Subcutaneous abdominal adipose tissue (tissue), 5 donors: ENCODE measurements at regions not wholly inside any gene's neighbourhood (a gene's known extent, or its start where the extent isn't known, plus 50 kb on each side); places are given as distances from the start of the nearest gene placed in this dataset.

ENCODE experiments used
- H3K27ac ChIP-seq: one replicate; pipeline ENCODE4 v1.7.0; 2013; ENCODE audit warnings: low read depth, mild to moderate bottlenecking, inconsistent platforms, low read length, moderate library complexity
- H3K27me3 ChIP-seq, 5 donors: one replicate each; pipeline ENCODE4 v1.7.0; 2013; ENCODE audit warnings: low read length in 5 of 5, inconsistent platforms in 1 of 5; ENCODE audit not compliant: control insufficient read depth in 5 of 5, insufficient read depth in 4 of 5
- H3K36me3 ChIP-seq, 5 donors: one replicate each; pipeline ENCODE4 v1.7.0; 2013; ENCODE audit warnings: low read length in 5 of 5; ENCODE audit not compliant: control insufficient read depth in 5 of 5, insufficient read depth in 5 of 5
- H3K4me1 ChIP-seq, 5 donors: one replicate each; pipeline ENCODE4 v1.7.0; 2013; ENCODE audit warnings: low read length in 5 of 5, mild to moderate bottlenecking in 3 of 5, moderate library complexity in 1 of 5; ENCODE audit not compliant: control insufficient read depth in 5 of 5, insufficient read depth in 5 of 5
- H3K4me3 ChIP-seq, 5 donors: one replicate each; pipeline ENCODE4 v1.7.0; 2013; ENCODE audit warnings: low read length in 5 of 5, low read depth in 1 of 5
- H3K9ac ChIP-seq, 5 donors: one replicate each; pipeline ENCODE4 v1.7.0; 2013; ENCODE audit warnings: low read length in 5 of 5, mild to moderate bottlenecking in 4 of 5, moderate library complexity in 3 of 5
- H3K9me3 ChIP-seq, 5 donors: one replicate each; pipeline ENCODE4 v1.7.0; 2013; ENCODE audit warnings: low read length in 5 of 5; ENCODE audit not compliant: control insufficient read depth in 5 of 5
- donor health status: healthy.
- donor health status: healthy.
- donor health status: healthy.
- donor health status: healthy.
- donor health status: healthy.

- no peaks in the 10 kb centered on the region for H3K27me3 ChIP-seq
- H3K9ac ChIP-seq, result no peak overlapping the region
- H3K4me1 ChIP-seq, result no peaks in the 10 kb centered on the region
- no peak overlapping the region for H3K4me3 ChIP-seq
- H3K36me3 ChIP-seq, result no peaks in the 10 kb centered on the region
- peaks cover 5 to 19% (median 9%) of the 10 kb centered on the region in 5 donors for H3K9me3 ChIP-seq
- H3K27ac ChIP-seq, result no peak overlapping the region
These were observed 97.8 kb upstream of the SPRED1 start for GRCh38 chr15:38154837-38155236.

- Histone ChIP-seq H3K27ac (no peak overlapping the region), H3K4me1 (no peaks in the 10 kb centered on the region), H3K4me3 (no peak overlapping the region), H3K9ac (no peak overlapping the region), H3K9me3 (no peaks in the 10 kb centered on the region), H3K36me3 (no peaks in the 10 kb centered on the region), H3K27me3 (no peaks in the 10 kb centered on the region)
These were observed 89.0 kb upstream of the SPRED1 start for GRCh38 chr15:38163658-38164057.

GRCh38 chr15:38164061-38164460 lies 88.6 kb upstream of the SPRED1 start:
- Histone ChIP-seq H3K9ac (no peak overlapping the region), H3K36me3 (no peaks in the 10 kb centered on the region), H3K4me3 (no peak overlapping the region), H3K27me3 (no peaks in the 10 kb centered on the region), H3K4me1 (no peaks in the 10 kb centered on the region), H3K9me3 (no peaks in the 10 kb centered on the region), H3K27ac (no peak overlapping the region)

- no peaks in the 10 kb centered on the region for H3K36me3 ChIP-seq
- no peak overlapping the region for H3K9ac ChIP-seq
- no peak overlapping the region for H3K27ac ChIP-seq
- no peaks in the 10 kb centered on the region for H3K9me3 ChIP-seq
- H3K4me1 ChIP-seq, result no peaks in the 10 kb centered on the region
- no peak overlapping the region for H3K4me3 ChIP-seq
- no peaks in the 10 kb centered on the region for H3K27me3 ChIP-seq
These were observed 88.1 kb upstream of the SPRED1 start for GRCh38 chr15:38164507-38164906.

DNA sequence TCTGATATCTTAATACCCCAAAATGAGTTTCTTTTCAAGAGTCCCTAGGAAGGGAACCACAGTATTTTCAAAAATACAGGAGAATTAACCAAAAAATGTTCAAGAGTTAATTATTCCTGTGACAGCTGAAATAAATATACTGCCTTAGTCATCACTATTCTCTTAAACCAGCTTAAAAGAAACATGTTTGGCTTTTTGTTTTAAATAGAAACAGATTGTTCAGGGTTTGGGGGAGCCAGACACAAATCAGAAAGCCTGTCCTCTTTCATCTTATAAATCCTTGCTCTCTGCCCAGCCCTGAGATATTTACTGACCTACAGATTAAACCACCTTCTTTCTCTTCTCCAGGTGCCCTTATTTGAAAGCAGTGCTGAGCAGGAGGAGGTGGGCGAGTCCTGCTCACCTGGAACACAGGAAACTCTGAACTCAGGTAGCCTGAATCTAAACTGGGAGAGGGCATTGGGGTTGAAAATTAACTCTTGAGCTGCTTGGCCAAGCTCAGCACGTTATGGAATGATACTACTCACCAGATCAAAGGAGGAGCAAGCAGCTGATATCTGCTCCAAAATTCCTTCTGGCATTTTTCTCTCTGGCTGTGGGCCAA lies 84.1 kb upstream of the SPRED1 start:
- Histone ChIP-seq H3K27me3 (no peaks in the 10 kb centered on the region), H3K9ac (no peak overlapping the region), H3K27ac (no peak overlapping the region), H3K36me3 (no peaks in the 10 kb centered on the region), H3K4me1 (no peaks in the 10 kb centered on the region), H3K4me3 (no peak overlapping the region), H3K9me3 (no peaks in the 10 kb centered on the region)

GRCh38 chr15:38171973-38172372 lies 80.7 kb upstream of the SPRED1 start:
- no peak overlapping the region for H3K27ac ChIP-seq
- no peaks in the 10 kb centered on the region for H3K4me1 ChIP-seq
- H3K27me3 ChIP-seq, result no peaks in the 10 kb centered on the region
- no peak overlapping the region for H3K4me3 ChIP-seq
- H3K9me3 ChIP-seq, result no peaks in the 10 kb centered on the region
- H3K36me3 ChIP-seq, result no peaks in the 10 kb centered on the region
- H3K9ac ChIP-seq, result no peak overlapping the region

DNA sequence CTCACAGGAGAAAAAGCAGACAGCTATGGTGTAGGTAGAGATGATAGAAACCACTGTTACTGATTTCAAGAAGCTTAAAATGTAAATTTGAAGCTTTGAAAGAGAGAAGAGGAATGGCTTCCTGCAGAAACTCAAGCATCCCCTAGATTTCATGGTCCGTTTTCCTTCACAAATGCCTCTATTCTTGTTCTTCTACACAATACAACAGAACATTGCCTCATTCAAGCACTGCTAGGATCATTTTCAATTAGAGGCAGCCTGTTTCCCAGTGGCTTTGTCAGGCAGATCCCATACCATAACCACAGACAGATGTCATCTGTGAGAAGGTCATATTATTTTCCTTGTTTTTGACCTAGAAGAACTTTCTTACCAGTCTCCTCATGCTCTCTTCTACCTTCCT lies 77.9 kb upstream of the SPRED1 start:
- H3K27ac ChIP-seq, result no peak overlapping the region
- no peak overlapping the region for H3K9ac ChIP-seq
- H3K27me3 ChIP-seq, result no peaks in the 10 kb centered on the region
- H3K4me1 ChIP-seq, result no peaks in the 10 kb centered on the region
- no peak overlapping the region for H3K4me3 ChIP-seq
- H3K9me3 ChIP-seq, result no peaks in the 10 kb centered on the region
- no peaks in the 10 kb centered on the region for H3K36me3 ChIP-seq

DNA sequence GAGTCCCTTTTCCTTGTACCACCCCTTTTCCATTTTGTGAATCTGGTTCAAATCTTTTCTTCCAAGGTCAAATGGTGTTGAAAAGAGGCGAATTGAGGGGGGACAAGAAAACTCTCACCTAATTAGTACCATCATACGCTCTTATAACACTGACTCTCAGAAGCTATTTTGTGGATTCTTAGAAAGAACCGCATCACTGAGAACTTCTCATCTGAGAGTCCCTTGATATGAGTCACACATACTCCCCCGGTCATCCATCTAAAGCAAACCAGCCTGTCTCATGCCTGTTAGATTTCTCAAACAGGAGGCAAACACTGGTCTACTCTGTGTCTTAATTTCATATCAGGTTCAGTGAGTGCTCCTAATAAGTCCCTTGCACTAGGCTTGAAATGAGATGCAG lies 76.5 kb upstream of the SPRED1 start:
- Histone ChIP-seq H3K4me3 (no peak overlapping the region), H3K4me1 (no peaks in the 10 kb centered on the region), H3K9me3 (no peaks in the 10 kb centered on the region), H3K27me3 (no peaks in the 10 kb centered on the region), H3K27ac (no peak overlapping the region), H3K9ac (no peak overlapping the region), H3K36me3 (no peaks in the 10 kb centered on the region)

- H3K27me3 ChIP-seq, result no peaks in the 10 kb centered on the region
- no peak overlapping the region for H3K9ac ChIP-seq
- no peaks in the 10 kb centered on the region for H3K9me3 ChIP-seq
- H3K4me1 ChIP-seq, result no peaks in the 10 kb centered on the region
- no peak overlapping the region for H3K4me3 ChIP-seq
- H3K27ac ChIP-seq, result no peak overlapping the region
- no peaks in the 10 kb centered on the region for H3K36me3 ChIP-seq
These were observed 75.9 kb upstream of the SPRED1 start for GRCh38 chr15:38176691-38177090.

DNA sequence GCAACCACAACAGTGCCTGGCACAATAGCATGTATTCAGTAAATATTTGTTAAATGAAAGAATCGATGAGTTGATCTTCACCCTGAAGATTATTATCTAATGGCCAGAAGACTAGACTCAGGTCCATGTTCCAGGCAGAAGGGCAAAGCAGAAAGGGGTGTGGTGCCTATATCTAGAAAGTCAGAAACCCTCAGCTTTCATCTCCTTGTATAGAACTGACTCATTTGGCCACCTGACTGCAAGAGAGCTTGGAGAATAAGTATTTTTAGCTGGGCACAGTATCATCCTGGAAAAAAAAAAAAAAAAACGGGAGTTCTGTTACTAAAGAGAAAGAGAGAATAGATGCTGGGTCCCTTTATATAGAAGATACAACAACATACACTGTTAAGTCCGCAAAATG lies 69.7 kb upstream of the SPRED1 start:
- no peaks in the 10 kb centered on the region for H3K27me3 ChIP-seq
- H3K4me3 ChIP-seq, result no peak overlapping the region
- no peak overlapping the region for H3K9ac ChIP-seq
- no peaks in the 10 kb centered on the region for H3K36me3 ChIP-seq
- H3K9me3 ChIP-seq, result no peaks in the 10 kb centered on the region
- H3K27ac ChIP-seq, result no peak overlapping the region
- no peaks in the 10 kb centered on the region for H3K4me1 ChIP-seq

- no peaks in the 10 kb centered on the region for H3K4me1 ChIP-seq
These were observed 66.1 kb upstream of the SPRED1 start for GRCh38 chr15:38186507-38186906.

More at GRCh38 chr15:38186507-38186906, 66.1 kb upstream of the SPRED1 start:
- Histone ChIP-seq H3K36me3 (no peaks in the 10 kb centered on the region), H3K9ac (no peak overlapping the region), H3K9me3 (no peaks in the 10 kb centered on the region), H3K27me3 (no peaks in the 10 kb centered on the region), H3K27ac (no peak overlapping the region), H3K4me3 (no peak overlapping the region)
